ENCODE measurements at regions not wholly inside any gene's neighbourhood (a gene's known extent, or its start where the extent isn't known, plus 50 kb on each side); places are given as distances from the start of the nearest gene placed in this dataset.

GRCh38 chr18:78906066-78906465, 73.6 kb upstream of the SALL3 start:
- intact Hi-C loops (cut with DNase I, micrococcal nuclease): no loop called here
- DNase-seq (no peak), ATAC-seq (no peak)
- Histone ChIP-seq H3K36me3 (ENCODE audit: low read depth) (no peaks in the 10 kb centered on the region), H3K4me3 (no peak overlapping the region), H3K9me3 (no peaks in the 10 kb centered on the region), H3K4me1 (ENCODE audit: low read depth) (no peaks in the 10 kb centered on the region)
- no peak for TF ChIP-seq CTCF (IDR thresholded peaks at IDR 0.05)

- H3K4me1 ChIP-seq (ENCODE audit: low read depth): no peaks in the 10 kb centered on the region
- no peaks in the 10 kb centered on the region for H3K9me3 ChIP-seq
- no peak overlapping the region for H3K4me3 ChIP-seq
- ATAC-seq: no peak
- intact Hi-C loops (cut with DNase I, micrococcal nuclease): no loop called here
- TF ChIP-seq CTCF (IDR thresholded peaks at IDR 0.05): no peak
- DNase-seq: no peak
- no peaks in the 10 kb centered on the region for H3K36me3 ChIP-seq (ENCODE audit: low read depth)
These were observed 71.0 kb upstream of the SALL3 start for GRCh38 chr18:78908462-78909260.

- no peak for TF ChIP-seq CTCF (IDR thresholded peaks at IDR 0.05)
- ATAC-seq (no peak), DNase-seq (no peak)
- Histone ChIP-seq H3K9me3 (no peaks in the 10 kb centered on the region), H3K4me1 (ENCODE audit: low read depth) (no peaks in the 10 kb centered on the region), H3K36me3 (ENCODE audit: low read depth) (no peaks in the 10 kb centered on the region), H3K4me3 (no peak overlapping the region)
- intact Hi-C loops (cut with DNase I, micrococcal nuclease): no loop called here
These were observed 67.8 kb upstream of the SALL3 start for GRCh38 chr18:78911751-78912283.

GRCh38 chr18:78912336-78912735, 67.3 kb upstream of the SALL3 start:
- no peak for ATAC-seq
- no peaks in the 10 kb centered on the region for H3K36me3 ChIP-seq (ENCODE audit: low read depth)
- no peak for TF ChIP-seq CTCF (IDR thresholded peaks at IDR 0.05)
- no peak overlapping the region for H3K4me3 ChIP-seq
- no peaks in the 10 kb centered on the region for H3K9me3 ChIP-seq
- no peak for DNase-seq
- intact Hi-C loops (cut with DNase I, micrococcal nuclease): no loop called here
- H3K4me1 ChIP-seq (ENCODE audit: low read depth): no peaks in the 10 kb centered on the region

GRCh38 chr18:78912844-78913243, 66.8 kb upstream of the SALL3 start:
- no peak for DNase-seq
- ATAC-seq: no peak
- intact Hi-C loops (cut with DNase I, micrococcal nuclease): no loop called here
- no peaks in the 10 kb centered on the region for H3K36me3 ChIP-seq (ENCODE audit: low read depth)
- no peak overlapping the region for H3K4me3 ChIP-seq
- no peaks in the 10 kb centered on the region for H3K4me1 ChIP-seq (ENCODE audit: low read depth)
- no peaks in the 10 kb centered on the region for H3K9me3 ChIP-seq
- TF ChIP-seq CTCF (IDR thresholded peaks at IDR 0.05): no peak
